ENCODE measurements at regions not wholly inside any gene's neighbourhood (a gene's known extent, or its start where the extent isn't known, plus 50 kb on each side); places are given as distances from the start of the nearest gene placed in this dataset.

DNA sequence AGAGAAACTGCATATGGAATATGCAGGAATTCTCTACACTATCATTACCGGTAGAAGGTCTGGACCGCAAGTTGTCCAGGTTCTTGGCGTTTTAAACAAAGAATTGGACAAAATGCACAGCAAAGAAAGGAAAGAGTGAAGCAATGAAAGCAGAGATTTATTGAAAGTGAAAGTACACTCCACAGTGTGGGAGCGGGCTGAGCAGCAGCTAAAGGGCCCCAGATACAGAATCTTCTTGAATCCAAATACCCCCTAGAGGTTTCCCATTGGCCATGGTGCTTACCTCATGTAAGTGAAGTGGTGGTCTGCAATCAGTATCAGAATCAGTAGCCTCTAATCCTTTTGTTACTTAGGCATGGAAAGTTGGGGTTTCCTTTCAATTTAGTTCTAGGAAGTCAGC lies 178.5 kb upstream of the IRX3 start:
- TF ChIP-seq POLR2A (IDR thresholded peaks at IDR 0.05): no peak
- TF ChIP-seq, protein P1, sequence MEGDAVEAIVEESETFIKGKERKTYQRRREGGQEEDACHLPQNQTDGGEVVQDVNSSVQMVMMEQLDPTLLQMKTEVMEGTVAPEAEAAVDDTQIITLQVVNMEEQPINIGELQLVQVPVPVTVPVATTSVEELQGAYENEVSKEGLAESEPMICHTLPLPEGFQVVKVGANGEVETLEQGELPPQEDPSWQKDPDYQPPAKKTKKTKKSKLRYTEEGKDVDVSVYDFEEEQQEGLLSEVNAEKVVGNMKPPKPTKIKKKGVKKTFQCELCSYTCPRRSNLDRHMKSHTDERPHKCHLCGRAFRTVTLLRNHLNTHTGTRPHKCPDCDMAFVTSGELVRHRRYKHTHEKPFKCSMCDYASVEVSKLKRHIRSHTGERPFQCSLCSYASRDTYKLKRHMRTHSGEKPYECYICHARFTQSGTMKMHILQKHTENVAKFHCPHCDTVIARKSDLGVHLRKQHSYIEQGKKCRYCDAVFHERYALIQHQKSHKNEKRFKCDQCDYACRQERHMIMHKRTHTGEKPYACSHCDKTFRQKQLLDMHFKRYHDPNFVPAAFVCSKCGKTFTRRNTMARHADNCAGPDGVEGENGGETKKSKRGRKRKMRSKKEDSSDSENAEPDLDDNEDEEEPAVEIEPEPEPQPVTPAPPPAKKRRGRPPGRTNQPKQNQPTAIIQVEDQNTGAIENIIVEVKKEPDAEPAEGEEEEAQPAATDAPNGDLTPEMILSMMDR (IDR thresholded peaks at IDR 0.05): no peak

Measured in ovary (tissue), 3 donors.